ENCODE measurements at regions not wholly inside any gene's neighbourhood (a gene's known extent, or its start where the extent isn't known, plus 50 kb on each side); places are given as distances from the start of the nearest gene placed in this dataset.

- no peaks in the 10 kb centered on the region for H3K36me3 ChIP-seq
- no peaks in the 10 kb centered on the region for H3K9me3 ChIP-seq
- no peak overlapping the region for H3K27ac ChIP-seq
- peaks cover 0 to 18% of the 10 kb centered on the region in 2 donors for H3K27me3 ChIP-seq
- no peak for DNase-seq
- intact Hi-C loops (cut with DNase I; ENCODE audit: low total_unique reads) = no loop called here
- TF ChIP-seq CTCF (IDR thresholded peaks at IDR 0.05) = no peak
- H3K4me1 ChIP-seq = no peaks in the 10 kb centered on the region
- no peak overlapping the region for H3K4me3 ChIP-seq
These were observed 98.5 kb upstream of the CD53 start for GRCh38 chr1:110774398-110774797.

GRCh38 chr1:110773813-110774212, 99.1 kb upstream of the KCNA3 start:
- Histone ChIP-seq H3K27ac (no peak overlapping the region), H3K27me3 (peaks cover 0 to 18% of the 10 kb centered on the region in 2 donors), H3K4me1 (no peaks in the 10 kb centered on the region), H3K4me3 (no peak overlapping the region), H3K9me3 (no peaks in the 10 kb centered on the region), H3K36me3 (no peaks in the 10 kb centered on the region)
- no peak for DNase-seq
- TF ChIP-seq CTCF (IDR thresholded peaks at IDR 0.05) = no peak
- intact Hi-C loops (cut with DNase I; ENCODE audit: low total_unique reads) = no loop called here

- no peaks in the 10 kb centered on the region for H3K36me3 ChIP-seq
- no peak overlapping the region for H3K27ac ChIP-seq
- H3K4me1 ChIP-seq = no peaks in the 10 kb centered on the region
- peaks cover 0 to 14% of the 10 kb centered on the region in 2 donors for H3K27me3 ChIP-seq
- no peaks in the 10 kb centered on the region for H3K9me3 ChIP-seq
- DNase-seq = no peak
- TF ChIP-seq CTCF (IDR thresholded peaks at IDR 0.05) = no peak
- H3K4me3 ChIP-seq = no peak overlapping the region
- intact Hi-C loops (cut with DNase I; ENCODE audit: low total_unique reads) = no loop called here
These were observed 96.7 kb upstream of the KCNA3 start for GRCh38 chr1:110771245-110772022.

GRCh38 chr1:110770832-110771231, 96.1 kb upstream of the KCNA3 start:
- peaks cover 0 to 14% of the 10 kb centered on the region in 2 donors for H3K27me3 ChIP-seq
- no peak for DNase-seq
- no peaks in the 10 kb centered on the region for H3K4me1 ChIP-seq
- no peaks in the 10 kb centered on the region for H3K36me3 ChIP-seq
- no peak for TF ChIP-seq CTCF (IDR thresholded peaks at IDR 0.05)
- H3K27ac ChIP-seq = no peak overlapping the region
- no peaks in the 10 kb centered on the region for H3K9me3 ChIP-seq
- intact Hi-C loops (cut with DNase I; ENCODE audit: low total_unique reads) = no loop called here
- H3K4me3 ChIP-seq = no peak overlapping the region

- TF ChIP-seq CTCF (IDR thresholded peaks at IDR 0.05) = no peak
- Histone ChIP-seq H3K27ac (no peak overlapping the region), H3K4me3 (no peak overlapping the region), H3K4me1 (no peaks in the 10 kb centered on the region), H3K27me3 (peaks cover 0 to 14% of the 10 kb centered on the region in 2 donors), H3K36me3 (no peaks in the 10 kb centered on the region), H3K9me3 (no peaks in the 10 kb centered on the region)
- intact Hi-C loops (cut with DNase I; ENCODE audit: low total_unique reads) = loop anchor here (10.0 kb wide), 1 partner anchor 244 kb away; no protein-coding TSS in a partner anchor
- DNase-seq = no peak
These were observed 93.9 kb upstream of the KCNA3 start for GRCh38 chr1:110768605-110769004.
